Breast epithelium (tissue), 4 donors: ENCODE measurements at regions not wholly inside any gene's neighbourhood (a gene's known extent, or its start where the extent isn't known, plus 50 kb on each side); places are given as distances from the start of the nearest gene placed in this dataset.

ENCODE experiments used
- DNase-seq, 2 donors: peaks; one replicate each; pipeline ENCODE4 v3.0.0-alpha.2; 2019; ENCODE audit warnings: low spot score in 2 of 2
- H3K27ac ChIP-seq, 2 donors: fragments of 200-600 bp; sonication (generic) in 1 of 2; one replicate each; pipeline ENCODE4 v1.5.1; 2016 to 2019; ENCODE audit warnings: mild to moderate bottlenecking in 1 of 2
- H3K27me3 ChIP-seq, 2 donors: fragments of 200-600 bp; sonication (generic) in 1 of 2; one replicate each; pipeline versions ENCODE4 v1.5.1 to v1.6.0; 2017 to 2019; ENCODE audit warnings: control low read depth in 1 of 2, mild to moderate bottlenecking in 1 of 2
- H3K36me3 ChIP-seq: fragments of 200-600 bp; one replicate; pipeline ENCODE4 v1.5.1; 2019
- H3K4me1 ChIP-seq, 2 donors: fragments of 200-600 bp; sonication (generic); one replicate each; pipeline ENCODE4 v1.5.1; 2016 to 2019; ENCODE audit warnings: control low read depth in 1 of 2
- H3K4me3 ChIP-seq, 3 donors: fragments of 200-600 bp; sonication (generic); 1 replicate in 2 of 3; 2 replicates in 1 of 3; pipeline ENCODE4 v1.5.1; 2016 to 2019; ENCODE audit warnings: mild to moderate bottlenecking in 3 of 3, moderate library complexity in 2 of 3
- H3K9me3 ChIP-seq, 2 donors: fragments of 200-600 bp; sonication (generic) in 1 of 2; one replicate each; pipeline ENCODE4 v1.5.1; 2016 to 2019; ENCODE audit warnings: control low read depth in 1 of 2
- POLR2A ChIP-seq: fragments of 450-650 bp; IDR thresholded peaks from one replicate; pipeline ENCODE4 v1.6.1; 2016; ENCODE audit warnings: antibody characterized with exemption, mild to moderate bottlenecking, moderate library complexity
- POLR2AphosphoS5 ChIP-seq, 3 donors: sonication (generic); formaldehyde crosslinking; IDR thresholded peaks; one replicate each; pipeline ENCODE4 v1.6.1; 2017; ENCODE audit warnings: antibody characterized with exemption in 3 of 3
- intact Hi-C: fragments of 100-400 bp; cut with DNase I; formaldehyde crosslinking; loops from one replicate; pipeline ENCODE4 v1.15.1; 2023; ENCODE audit warnings: low total_unique reads
- TF ChIP-seq, protein P1 (sequence below), 3 donors: fragments of 450-650 bp; IDR thresholded peaks; one replicate each; pipeline ENCODE4 v1.5.1; 2016 to 2017; ENCODE audit warnings: antibody characterized with exemption in 3 of 3, mild to moderate bottlenecking in 3 of 3, moderate library complexity in 3 of 3

DNA sequence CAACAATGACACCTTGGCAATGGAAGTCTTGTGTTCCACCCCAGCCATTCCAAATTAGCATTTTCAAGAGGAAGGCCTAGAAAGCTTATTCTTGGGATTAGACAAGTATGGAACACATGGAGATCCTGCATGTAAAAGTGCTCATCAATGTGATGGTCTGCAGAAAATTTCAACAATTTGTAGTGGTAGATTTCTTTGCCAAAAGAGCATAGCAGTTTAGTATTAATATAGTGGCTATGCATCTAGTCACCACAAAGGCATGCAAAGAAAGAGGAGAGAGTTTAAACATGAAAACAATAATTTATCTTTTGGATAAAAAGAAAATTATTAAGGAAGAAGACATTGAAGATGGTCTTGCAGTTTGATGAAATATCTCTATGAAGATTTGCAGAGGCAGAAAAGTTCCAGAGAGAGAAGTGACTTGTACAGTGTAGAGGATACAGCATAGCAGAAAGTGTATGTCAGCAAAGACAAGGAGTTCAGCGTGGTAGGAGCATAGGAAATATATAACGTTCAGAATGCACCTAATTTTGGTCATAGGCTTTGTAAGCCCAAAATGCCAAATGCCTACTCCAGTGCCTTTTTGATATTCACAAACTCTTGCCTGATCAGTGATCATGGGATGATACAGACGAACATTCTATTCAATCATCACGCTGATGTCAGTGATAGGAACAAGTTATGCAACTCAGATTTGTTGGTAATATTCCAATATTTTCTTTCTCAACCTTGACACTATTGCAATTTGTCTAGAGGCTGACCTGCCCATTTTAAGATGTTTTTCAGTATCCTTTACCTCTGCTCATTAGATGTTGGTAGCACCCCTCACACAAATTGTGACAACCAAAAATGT lies 727.9 kb upstream of the SOX9 start:
- Histone ChIP-seq H3K27me3 (no peaks in the 10 kb centered on the region), H3K4me1 (no peaks in the 10 kb centered on the region), H3K9me3 (no peaks in the 10 kb centered on the region), H3K36me3 (no peaks in the 10 kb centered on the region), H3K4me3 (no peak overlapping the region), H3K27ac (no peak overlapping the region)
- DNase-seq: no peak
- TF ChIP-seq POLR2AphosphoS5 (IDR thresholded peaks at IDR 0.05) (no peak), POLR2A (no peak)
- TF ChIP-seq, protein P1, sequence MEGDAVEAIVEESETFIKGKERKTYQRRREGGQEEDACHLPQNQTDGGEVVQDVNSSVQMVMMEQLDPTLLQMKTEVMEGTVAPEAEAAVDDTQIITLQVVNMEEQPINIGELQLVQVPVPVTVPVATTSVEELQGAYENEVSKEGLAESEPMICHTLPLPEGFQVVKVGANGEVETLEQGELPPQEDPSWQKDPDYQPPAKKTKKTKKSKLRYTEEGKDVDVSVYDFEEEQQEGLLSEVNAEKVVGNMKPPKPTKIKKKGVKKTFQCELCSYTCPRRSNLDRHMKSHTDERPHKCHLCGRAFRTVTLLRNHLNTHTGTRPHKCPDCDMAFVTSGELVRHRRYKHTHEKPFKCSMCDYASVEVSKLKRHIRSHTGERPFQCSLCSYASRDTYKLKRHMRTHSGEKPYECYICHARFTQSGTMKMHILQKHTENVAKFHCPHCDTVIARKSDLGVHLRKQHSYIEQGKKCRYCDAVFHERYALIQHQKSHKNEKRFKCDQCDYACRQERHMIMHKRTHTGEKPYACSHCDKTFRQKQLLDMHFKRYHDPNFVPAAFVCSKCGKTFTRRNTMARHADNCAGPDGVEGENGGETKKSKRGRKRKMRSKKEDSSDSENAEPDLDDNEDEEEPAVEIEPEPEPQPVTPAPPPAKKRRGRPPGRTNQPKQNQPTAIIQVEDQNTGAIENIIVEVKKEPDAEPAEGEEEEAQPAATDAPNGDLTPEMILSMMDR (IDR thresholded peaks at IDR 0.05): no peak
- intact Hi-C loops: no loop called here

- intact Hi-C loops: no loop called here
- TF ChIP-seq, protein P1 (IDR thresholded peaks at IDR 0.05): no peak
- no peak for TF ChIP-seq POLR2AphosphoS5 (IDR thresholded peaks at IDR 0.05)
- TF ChIP-seq POLR2A: no peak
- no peaks in the 10 kb centered on the region for H3K9me3 ChIP-seq
- H3K27ac ChIP-seq: no peak overlapping the region
- DNase-seq: no peak
- H3K27me3 ChIP-seq: no peaks in the 10 kb centered on the region
- no peaks in the 10 kb centered on the region for H3K36me3 ChIP-seq
- H3K4me1 ChIP-seq: no peaks in the 10 kb centered on the region
- H3K4me3 ChIP-seq: no peak overlapping the region
Observed at GRCh38 chr17:71395901-71396300, 724.9 kb upstream of the SOX9 start.

- Histone ChIP-seq H3K27me3 (no peaks in the 10 kb centered on the region), H3K4me1 (no peaks in the 10 kb centered on the region), H3K4me3 (no peak overlapping the region), H3K9me3 (no peaks in the 10 kb centered on the region), H3K36me3 (no peaks in the 10 kb centered on the region), H3K27ac (no peak overlapping the region)
- DNase-seq: no peak
- intact Hi-C loops: no loop called here
- TF ChIP-seq POLR2AphosphoS5 (IDR thresholded peaks at IDR 0.05) (no peak), POLR2A (no peak)
- TF ChIP-seq, protein P1 (IDR thresholded peaks at IDR 0.05): no peak
Observed at GRCh38 chr17:71396711-71397110, 724.1 kb upstream of the SOX9 start.

DNA sequence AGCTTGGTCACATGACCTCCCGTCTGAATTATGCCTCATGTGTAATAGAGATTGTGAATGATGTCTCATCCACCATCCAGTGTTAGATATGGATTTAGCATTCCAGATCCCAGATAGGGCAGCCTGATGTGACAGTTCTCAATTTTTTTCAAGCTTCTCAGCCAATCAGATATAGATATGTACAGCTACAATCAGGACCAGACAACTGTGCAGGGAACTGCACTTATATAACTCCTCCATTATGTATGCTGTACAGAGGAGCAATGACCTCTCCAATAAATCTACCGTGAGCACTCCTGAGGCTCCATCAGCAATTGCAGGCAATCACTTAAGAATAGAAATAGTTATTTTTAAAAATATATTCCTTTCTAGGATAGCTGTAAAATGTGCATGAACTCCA lies 722.8 kb upstream of the SOX9 start:
- TF ChIP-seq POLR2A: no peak
- H3K4me3 ChIP-seq: no peak overlapping the region
- H3K27me3 ChIP-seq: no peaks in the 10 kb centered on the region
- no peak overlapping the region for H3K27ac ChIP-seq
- DNase-seq: no peak
- H3K9me3 ChIP-seq: no peaks in the 10 kb centered on the region
- no peaks in the 10 kb centered on the region for H3K4me1 ChIP-seq
- H3K36me3 ChIP-seq: no peaks in the 10 kb centered on the region
- intact Hi-C loops: no loop called here

- H3K4me1 ChIP-seq: no peaks in the 10 kb centered on the region
- TF ChIP-seq, protein P1 (IDR thresholded peaks at IDR 0.05): no peak
- TF ChIP-seq POLR2AphosphoS5 (IDR thresholded peaks at IDR 0.05): no peak
- H3K36me3 ChIP-seq: no peaks in the 10 kb centered on the region
- no peak for DNase-seq
- H3K27ac ChIP-seq: no peak overlapping the region
- intact Hi-C loops: no loop called here
- no peak overlapping the region for H3K4me3 ChIP-seq
- H3K27me3 ChIP-seq: no peaks in the 10 kb centered on the region
- no peaks in the 10 kb centered on the region for H3K9me3 ChIP-seq
Observed at GRCh38 chr17:71398800-71399219, 722.0 kb upstream of the SOX9 start.
